Parathyroid adenoma (tissue), 2 donors: ENCODE measurements at regions not wholly inside any gene's neighbourhood (a gene's known extent, or its start where the extent isn't known, plus 50 kb on each side); places are given as distances from the start of the nearest gene placed in this dataset.

Experiments used
- H2AFZ ChIP-seq: fragments of 300-600 bp; sonication (generic); one replicate; pipeline ENCODE4 v1.7.0; 2017; ENCODE audit warnings: antibody characterized with exemption, mild to moderate bottlenecking
- H3K27ac ChIP-seq: fragments of 300-600 bp; sonication (generic); one replicate; pipeline ENCODE4 v1.7.0; 2017
- H3K27me3 ChIP-seq: fragments of 300-600 bp; sonication (generic); one replicate; pipeline ENCODE4 v1.7.0; 2017; ENCODE audit warnings: low read length; ENCODE audit not compliant: control insufficient read depth, insufficient read depth
- H3K36me3 ChIP-seq: fragments of 300-600 bp; sonication (generic); one replicate; pipeline ENCODE4 v1.7.0; 2017; ENCODE audit warnings: low read length; ENCODE audit not compliant: control insufficient read depth, insufficient read depth
- H3K4me1 ChIP-seq: fragments of 300-600 bp; sonication (generic); one replicate; pipeline ENCODE4 v1.7.0; 2017; ENCODE audit warnings: control low read depth
- H3K4me2 ChIP-seq: fragments of 300-600 bp; sonication (generic); one replicate; pipeline ENCODE4 v1.7.0; 2017; ENCODE audit warnings: low read length
- H3K4me3 ChIP-seq: fragments of 300-600 bp; sonication (generic); one replicate; pipeline ENCODE4 v1.7.0; 2017; ENCODE audit warnings: low read depth, low read length
- H3K79me2 ChIP-seq: fragments of 300-600 bp; sonication (generic); one replicate; pipeline ENCODE4 v1.7.0; 2017; ENCODE audit warnings: control low read depth
- H3K9ac ChIP-seq: fragments of 300-600 bp; sonication (generic); one replicate; pipeline ENCODE4 v1.7.0; 2017; ENCODE audit warnings: mild to moderate bottlenecking
- H3K9me3 ChIP-seq: fragments of 300-600 bp; sonication (generic); one replicate; pipeline ENCODE4 v1.7.0; 2017; ENCODE audit warnings: low read length; ENCODE audit not compliant: control insufficient read depth
- CTCF ChIP-seq: fragments of 300-600 bp; sonication (generic); IDR thresholded peaks from one replicate; pipeline ENCODE4 v1.7.0; 2017; ENCODE audit warnings: antibody characterized with exemption, mild to moderate bottlenecking
- donor health status: primary hyperparathyroidism.

- H3K27me3 ChIP-seq: no peaks in the 10 kb centered on the region
- H3K79me2 ChIP-seq: no peaks in the 10 kb centered on the region
- no peaks in the 10 kb centered on the region for H3K4me1 ChIP-seq
- H3K36me3 ChIP-seq: no peaks in the 10 kb centered on the region
- H3K4me2 ChIP-seq: no peak overlapping the region
- no peak for TF ChIP-seq CTCF
- H3K9me3 ChIP-seq: no peaks in the 10 kb centered on the region
- H3K27ac ChIP-seq: no peak overlapping the region
- no peak overlapping the region for H2AFZ ChIP-seq
- H3K4me3 ChIP-seq: no peak overlapping the region
- no peak overlapping the region for H3K9ac ChIP-seq
These were observed 207.3 kb downstream of the BMP7 start for GRCh38 chr20:57059055-57059596.

- no peak overlapping the region for H2AFZ ChIP-seq
- no peak overlapping the region for H3K4me3 ChIP-seq
- no peaks in the 10 kb centered on the region for H3K79me2 ChIP-seq
- H3K27me3 ChIP-seq: no peaks in the 10 kb centered on the region
- H3K9me3 ChIP-seq: no peaks in the 10 kb centered on the region
- TF ChIP-seq CTCF: no peak
- no peak overlapping the region for H3K27ac ChIP-seq
- no peak overlapping the region for H3K9ac ChIP-seq
- no peaks in the 10 kb centered on the region for H3K36me3 ChIP-seq
- H3K4me1 ChIP-seq: no peaks in the 10 kb centered on the region
- H3K4me2 ChIP-seq: no peak overlapping the region
These were observed 205.9 kb downstream of the BMP7 start for GRCh38 chr20:57060407-57061050.

- Histone ChIP-seq H3K9ac (no peak overlapping the region), H3K9me3 (no peaks in the 10 kb centered on the region), H3K27me3 (no peaks in the 10 kb centered on the region), H2AFZ (no peak overlapping the region), H3K27ac (no peak overlapping the region), H3K4me2 (no peak overlapping the region), H3K36me3 (no peaks in the 10 kb centered on the region), H3K4me1 (no peaks in the 10 kb centered on the region), H3K79me2 (no peaks in the 10 kb centered on the region), H3K4me3 (no peak overlapping the region)
- TF ChIP-seq CTCF: no peak
These were observed 205.2 kb downstream of the BMP7 start for GRCh38 chr20:57061051-57061900.

GRCh38 chr20:57062241-57062640 lies 204.2 kb downstream of the BMP7 start:
- no peak overlapping the region for H3K4me3 ChIP-seq
- H3K9me3 ChIP-seq: no peaks in the 10 kb centered on the region
- H2AFZ ChIP-seq: no peak overlapping the region
- H3K27ac ChIP-seq: no peak overlapping the region
- no peaks in the 10 kb centered on the region for H3K4me1 ChIP-seq
- H3K79me2 ChIP-seq: no peaks in the 10 kb centered on the region
- H3K9ac ChIP-seq: no peak overlapping the region
- H3K36me3 ChIP-seq: no peaks in the 10 kb centered on the region
- TF ChIP-seq CTCF: no peak
- no peaks in the 10 kb centered on the region for H3K27me3 ChIP-seq
- no peak overlapping the region for H3K4me2 ChIP-seq
